HEK293 (cell line): ENCODE measurements at regions not wholly inside any gene's neighbourhood (a gene's known extent, or its start where the extent isn't known, plus 50 kb on each side); places are given as distances from the start of the nearest gene placed in this dataset.

Source experiments
- CTCF ChIA-PET: fragments of 350-600 bp; formaldehyde crosslinking; extraction: SDS; loops from one replicate; lab custom pipeline; 2021; ENCODE audit warnings: antibody characterized with exemption; lab: Yijun Ruan, JAX
- POLR2A ChIA-PET: fragments of 300-600 bp; formaldehyde crosslinking; extraction: SDS; loops from one replicate; lab custom pipeline; 2020; ENCODE audit warnings: antibody characterized with exemption, inconsistent platforms; lab: Yijun Ruan, JAX
- H3K27ac ChIP-seq: fragments of 200-500 bp; sonication (Bioruptor generic); 2 replicates; pipeline ENCODE4 v1.5.1; 2014; ENCODE audit warnings: low read depth, low read length, control low read depth, inconsistent platforms; ENCODE audit errors: extremely low read depth
- H3K36me3 ChIP-seq, 2 experiments: fragments of 200-500 bp in 1 of 2; sonication (Bioruptor generic) in 1 of 2; 1 replicate in 1 of 2; 2 replicates in 1 of 2; pipeline ENCODE4 v1.5.1; 2014 to 2017; ENCODE audit warnings: inconsistent platforms in 2 of 2, low read length in 2 of 2; ENCODE audit not compliant: control insufficient read depth in 2 of 2, insufficient read depth in 1 of 2
- H3K4me1 ChIP-seq: fragments of 200-500 bp; sonication (Bioruptor generic); 2 replicates; pipeline ENCODE4 v1.5.1; 2014; ENCODE audit warnings: mild to moderate bottlenecking, low read length, inconsistent platforms; ENCODE audit not compliant: control insufficient read depth, insufficient read depth
- H3K4me3 ChIP-seq: 2 replicates; pipeline ENCODE4 v1.5.1; 2011; ENCODE audit warnings: low read depth, mild to moderate bottlenecking, control low read depth, low read length, moderate library complexity
- H3K9me3 ChIP-seq: fragments of 200-500 bp; sonication (Bioruptor generic); 2 replicates; pipeline ENCODE4 v1.5.1; 2014; ENCODE audit warnings: low read depth, low read length, inconsistent platforms; ENCODE audit not compliant: control insufficient read depth, insufficient read depth
- ATF2 ChIP-seq: fragments of 450-650 bp; formaldehyde crosslinking; IDR thresholded peaks from 2 replicates; pipeline ENCODE4 v1.5.1; 2016; ENCODE audit warnings: missing biosample characterization, missing genetic modification characterization, low read depth
- BCL11B ChIP-seq: fragments of 450-650 bp; formaldehyde crosslinking; IDR thresholded peaks from 2 replicates; pipeline ENCODE4 v1.5.1; 2016; ENCODE audit warnings: low read depth, missing biosample characterization, missing genetic modification characterization
- BCL6B ChIP-seq: fragments of 450-650 bp; formaldehyde crosslinking; IDR thresholded peaks from 2 replicates; pipeline ENCODE4 v1.5.1; 2017; ENCODE audit warnings: missing biosample characterization, missing genetic modification characterization
- MYNN ChIP-seq: fragments of 450-650 bp; formaldehyde crosslinking; IDR thresholded peaks from 2 replicates; pipeline ENCODE4 v1.5.1; 2016; ENCODE audit warnings: missing biosample characterization, missing genetic modification characterization, borderline replicate concordance
- SCRT2 ChIP-seq: fragments of 450-650 bp; formaldehyde crosslinking; IDR thresholded peaks from 2 replicates; pipeline ENCODE4 v1.5.1; 2016; ENCODE audit warnings: missing biosample characterization, missing genetic modification characterization
- SP3 ChIP-seq: fragments of 450-650 bp; formaldehyde crosslinking; IDR thresholded peaks from 2 replicates; pipeline ENCODE4 v1.5.1; 2016; ENCODE audit warnings: missing biosample characterization, missing genetic modification characterization
- YY1 ChIP-seq: fragments of 450-650 bp; formaldehyde crosslinking; IDR thresholded peaks from 2 replicates; pipeline ENCODE4 v1.5.1; 2018; ENCODE audit warnings: missing biosample characterization, missing genetic modification characterization
- ZNF18 ChIP-seq: fragments of 450-650 bp; formaldehyde crosslinking; IDR thresholded peaks from 2 replicates; pipeline ENCODE4 v1.5.1; 2016; ENCODE audit warnings: missing biosample characterization, missing genetic modification characterization
- ZNF184 ChIP-seq: fragments of 450-650 bp; IDR thresholded peaks from 2 replicates; pipeline ENCODE4 v1.5.1; 2018; ENCODE audit warnings: missing biosample characterization, mild to moderate bottlenecking, missing genetic modification characterization
- ZNF266 ChIP-seq: fragments of 450-650 bp; formaldehyde crosslinking; IDR thresholded peaks from 2 replicates; pipeline ENCODE4 v1.5.1; 2016; ENCODE audit warnings: missing biosample characterization, missing genetic modification characterization, low read depth
- ZNF335 ChIP-seq: fragments of 450-650 bp; formaldehyde crosslinking; conservative IDR thresholded peaks from 2 replicates; pipeline ENCODE4 v1.5.1; 2016; ENCODE audit warnings: missing biosample characterization, missing genetic modification characterization
- ZNF548 ChIP-seq: fragments of 450-650 bp; formaldehyde crosslinking; IDR thresholded peaks from 2 replicates; pipeline ENCODE4 v1.5.1; 2016; ENCODE audit warnings: missing biosample characterization, missing genetic modification characterization
- ZNF580 ChIP-seq: fragments of 450-650 bp; formaldehyde crosslinking; IDR thresholded peaks from 2 replicates; pipeline ENCODE4 v1.5.1; 2016; ENCODE audit warnings: missing biosample characterization, missing genetic modification characterization
- ZNF624 ChIP-seq: fragments of 450-650 bp; formaldehyde crosslinking; IDR thresholded peaks from 2 replicates; pipeline ENCODE4 v1.5.1; 2017; ENCODE audit warnings: missing biosample characterization, missing genetic modification characterization
- ZNF658 ChIP-seq: fragments of 450-650 bp; formaldehyde crosslinking; IDR thresholded peaks from 2 replicates; pipeline ENCODE4; 2016; ENCODE audit warnings: missing biosample characterization, missing genetic modification characterization
- ZNF670 ChIP-seq: fragments of 450-650 bp; formaldehyde crosslinking; IDR thresholded peaks from 2 replicates; pipeline ENCODE4 v1.5.1; 2016; ENCODE audit warnings: missing biosample characterization, missing genetic modification characterization, low read depth
- ZNF76 ChIP-seq: fragments of 450-650 bp; formaldehyde crosslinking; IDR thresholded peaks from 2 replicates; pipeline ENCODE4; 2016; ENCODE audit warnings: low read depth, missing biosample characterization, missing genetic modification characterization, borderline replicate concordance
- ZSCAN16 ChIP-seq: fragments of 450-650 bp; formaldehyde crosslinking; IDR thresholded peaks from 2 replicates; pipeline ENCODE4 v1.5.1; 2016; ENCODE audit warnings: missing biosample characterization, missing genetic modification characterization
- TF ChIP-seq, protein P1 (sequence below): fragments of 450-650 bp; formaldehyde crosslinking; IDR thresholded peaks from 2 replicates; pipeline ENCODE4 v1.5.1; 2016; ENCODE audit warnings: missing biosample characterization, missing genetic modification characterization
- TF ChIP-seq, protein P2 (sequence below): fragments of 450-650 bp; formaldehyde crosslinking; IDR thresholded peaks from 2 replicates; pipeline ENCODE4 v1.5.1; 2016; ENCODE audit warnings: missing biosample characterization, missing genetic modification characterization

GRCh38 chr4:179536694-179537093 lies 2094.5 kb upstream of the AGA start:
- Histone ChIP-seq H3K4me3 (no peak overlapping the region), H3K4me1 (no peaks in the 10 kb centered on the region), H3K27ac (no peak overlapping the region), H3K36me3 (no peaks in the 10 kb centered on the region), H3K9me3 (no peaks in the 10 kb centered on the region)
- TF ChIP-seq, protein P1, sequence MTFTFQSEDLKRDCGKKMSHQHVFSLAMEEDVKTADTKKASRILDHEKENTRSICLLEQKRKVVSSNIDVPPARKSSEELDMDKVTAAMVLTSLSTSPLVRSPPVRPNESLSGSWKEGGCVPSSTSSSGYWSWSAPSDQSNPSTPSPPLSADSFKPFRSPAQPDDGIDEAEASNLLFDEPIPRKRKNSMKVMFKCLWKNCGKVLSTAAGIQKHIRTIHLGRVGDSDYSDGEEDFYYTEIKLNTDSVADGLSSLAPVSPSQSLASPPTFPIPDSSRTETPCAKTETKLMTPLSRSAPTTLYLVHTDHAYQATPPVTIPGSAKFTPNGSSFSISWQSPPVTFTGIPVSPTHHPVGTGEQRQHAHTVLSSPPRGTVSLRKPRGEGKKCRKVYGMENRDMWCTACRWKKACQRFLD (tag by site-specific recombination), result no peak
- TF ChIP-seq ZNF184 (no peak), ZNF548 (no peak), SP3 (tag by site-specific recombination) (no peak), ATF2 (tag by site-specific recombination) (no peak), MYNN (tag by site-specific recombination) (no peak)
- ChIA-PET CTCF (no interaction called here), POLR2A (no interaction called here)

- no peak for TF ChIP-seq SCRT2
- no peak for TF ChIP-seq ZNF335
- ChIA-PET POLR2A (no interaction called here), CTCF (no interaction called here)
Observed at GRCh38 chr4:179539641-179540040, 2097.4 kb upstream of the AGA start.

DNA sequence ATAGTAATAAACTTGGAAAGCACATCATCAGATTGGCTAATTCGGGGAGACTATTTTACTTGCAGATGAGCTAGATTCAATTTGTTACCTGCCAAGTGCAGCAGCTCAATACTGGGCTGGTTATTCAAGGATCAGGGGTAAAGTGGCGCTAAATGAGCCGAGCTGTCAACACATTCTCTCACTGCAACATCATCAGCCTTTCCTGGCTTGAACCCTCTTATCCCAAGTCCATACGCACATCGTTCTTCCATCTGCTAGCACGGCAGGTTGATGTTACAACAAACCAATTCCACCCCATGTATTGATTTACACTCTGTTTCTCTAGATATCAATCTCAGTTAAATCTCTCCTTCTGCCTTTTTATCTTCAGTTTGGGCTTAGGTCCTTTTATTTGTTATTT lies 2101.5 kb upstream of the AGA start:
- Histone ChIP-seq H3K9me3 (no peaks in the 10 kb centered on the region), H3K27ac (no peak overlapping the region), H3K4me1 (no peaks in the 10 kb centered on the region), H3K36me3 (no peaks in the 10 kb centered on the region), H3K4me3 (no peak overlapping the region)
- no peak for TF ChIP-seq YY1
- ChIA-PET POLR2A (no interaction called here), CTCF (no interaction called here)

More at GRCh38 chr4:179539641-179540040, 2097.4 kb upstream of the AGA start:
- H3K4me1 ChIP-seq, result no peaks in the 10 kb centered on the region
- no peaks in the 10 kb centered on the region for H3K36me3 ChIP-seq
- no peaks in the 10 kb centered on the region for H3K9me3 ChIP-seq
- no peak overlapping the region for H3K4me3 ChIP-seq
- no peak overlapping the region for H3K27ac ChIP-seq

- Histone ChIP-seq H3K27ac (no peak overlapping the region), H3K4me3 (no peak overlapping the region), H3K9me3 (no peaks in the 10 kb centered on the region), H3K36me3 (no peaks in the 10 kb centered on the region), H3K4me1 (no peaks in the 10 kb centered on the region)
- CTCF ChIA-PET, result no interaction called here
- POLR2A ChIA-PET, result no interaction called here
- TF ChIP-seq ZNF658, result no peak
- TF ChIP-seq ZSCAN16, result no peak
- no peak for TF ChIP-seq BCL11B
- TF ChIP-seq ZNF580, result no peak
- no peak for TF ChIP-seq ZNF76 (tag by site-specific recombination)
- no peak for TF ChIP-seq ZNF18 (tag by site-specific recombination)
- TF ChIP-seq ZNF624 (tag by site-specific recombination), result no peak
- TF ChIP-seq ZNF266, result no peak
- TF ChIP-seq, protein P2, sequence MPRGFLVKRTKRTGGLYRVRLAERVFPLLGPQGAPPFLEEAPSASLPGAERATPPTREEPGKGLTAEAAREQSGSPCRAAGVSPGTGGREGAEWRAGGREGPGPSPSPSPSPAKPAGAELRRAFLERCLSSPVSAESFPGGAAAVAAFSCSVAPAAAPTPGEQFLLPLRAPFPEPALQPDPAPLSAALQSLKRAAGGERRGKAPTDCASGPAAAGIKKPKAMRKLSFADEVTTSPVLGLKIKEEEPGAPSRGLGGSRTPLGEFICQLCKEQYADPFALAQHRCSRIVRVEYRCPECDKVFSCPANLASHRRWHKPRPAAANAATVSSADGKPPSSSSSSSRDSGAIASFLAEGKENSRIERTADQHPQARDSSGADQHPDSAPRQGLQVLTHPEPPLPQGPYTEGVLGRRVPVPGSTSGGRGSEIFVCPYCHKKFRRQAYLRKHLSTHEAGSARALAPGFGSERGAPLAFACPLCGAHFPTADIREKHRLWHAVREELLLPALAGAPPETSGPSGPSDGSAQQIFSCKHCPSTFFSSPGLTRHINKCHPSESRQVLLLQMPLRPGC (tag by site-specific recombination), result no peak
- TF ChIP-seq ZNF670 (tag by site-specific recombination), result no peak
- TF ChIP-seq BCL6B (tag by site-specific recombination), result no peak
Observed at GRCh38 chr4:179544496-179544895, 2102.3 kb upstream of the AGA start.
